ENCODE measurements at regions not wholly inside any gene's neighbourhood (a gene's known extent, or its start where the extent isn't known, plus 50 kb on each side); places are given as distances from the start of the nearest gene placed in this dataset.

- no peak for TF ChIP-seq BACH1 (tag; IDR thresholded peaks at IDR 0.05)
These were observed 1450.1 kb downstream of the KCNT2 start (continued) for GRCh38 chr1:195158091-195158490.

DNA sequence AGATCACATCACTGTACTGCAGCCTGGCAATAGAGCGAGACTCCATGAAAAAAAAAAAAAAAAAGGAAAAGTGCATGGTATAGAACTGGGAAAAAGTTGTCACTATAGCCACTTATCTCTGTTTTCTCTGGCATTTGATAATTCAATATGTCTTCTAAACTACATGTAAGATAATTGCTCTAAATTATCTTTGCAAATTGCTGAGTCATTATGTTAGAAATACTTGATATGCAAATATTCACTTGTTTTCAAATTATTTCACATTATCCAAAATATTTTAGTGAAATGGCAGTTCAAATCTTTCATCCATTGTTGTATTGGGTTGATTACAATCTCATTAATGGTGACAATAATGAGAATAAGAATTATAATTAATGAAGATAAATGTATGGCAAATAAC is 1455.1 kb downstream of the KCNT2 start:
- no peak overlapping the region for H3K4me3 ChIP-seq
- FAIRE-seq: no peak
- in situ Hi-C loops (cut with MboI) (no loop called here), intact Hi-C loops (cut with micrococcal nuclease) (no loop called here)
- H3K36me3 ChIP-seq (ENCODE audit: control insufficient read depth, insufficient read depth, low read length): no peaks in the 10 kb centered on the region
- CTCF ChIA-PET (ENCODE audit: low intra/inter-chr PET ratio): no interaction called here
- H3K9me1 ChIP-seq (ENCODE audit: control insufficient read depth, insufficient read depth, low read length): no peaks in the 10 kb centered on the region
- no peak for DNase-seq (ENCODE audit: extremely low read depth in 1 of 4, low spot score in 3 of 4)
- ATAC-seq: no peak
- H2AFZ ChIP-seq (ENCODE audit: low read depth, low read length): no peak overlapping the region
- H3K4me1 ChIP-seq (replicated peaks in 1 of 2; ENCODE audit: control insufficient read depth in 2 of 2, insufficient read depth in 2 of 2, low read length in 2 of 2): no peaks in the 10 kb centered on the region
- H3K27me3 ChIP-seq (ENCODE audit: control insufficient read depth in 2 of 2, insufficient read depth in 2 of 2, low read length in 2 of 2): no peaks in the 10 kb centered on the region
- WGBS (ENCODE audit: insufficient coverage, low coverage, missing lambda C conversion rate): 0% methylated on average over 1 of the region's 1 CpG
- no peak overlapping the region for H3K9ac ChIP-seq (ENCODE audit: insufficient read depth in 1 of 2, low read depth in 2 of 2, low read length in 2 of 2)
- no peaks in the 10 kb centered on the region for H3K79me2 ChIP-seq (ENCODE audit: control insufficient read depth, insufficient read depth, low read length)
- H3K4me2 ChIP-seq (ENCODE audit: insufficient read depth, low read length): no peak overlapping the region
- no peak overlapping the region for H3K27ac ChIP-seq (ENCODE audit: extremely low read depth, low read depth, low read length)
- BruUV-seq (replicated peaks): no TSS peak
- H3K9me3 ChIP-seq (replicated peaks; ENCODE audit: control insufficient read depth, insufficient read depth, low read depth, low read length): no peaks in the 10 kb centered on the region; the same call in 1 of the 2 replicates
- H4K20me1 ChIP-seq (replicated peaks; ENCODE audit: control insufficient read depth, insufficient read depth, low read length): no peaks in the 10 kb centered on the region
- POLR2A ChIA-PET: no interaction called here
- no peak for TF ChIP-seq PHF20 (IDR thresholded peaks at IDR 0.05; ENCODE audit: partially characterized antibody)
- no peak for TF ChIP-seq ZNF41 (CRISPR knock-in tag; conservative IDR thresholded peaks at IDR 0.05)
- TF ChIP-seq, protein P1, sequence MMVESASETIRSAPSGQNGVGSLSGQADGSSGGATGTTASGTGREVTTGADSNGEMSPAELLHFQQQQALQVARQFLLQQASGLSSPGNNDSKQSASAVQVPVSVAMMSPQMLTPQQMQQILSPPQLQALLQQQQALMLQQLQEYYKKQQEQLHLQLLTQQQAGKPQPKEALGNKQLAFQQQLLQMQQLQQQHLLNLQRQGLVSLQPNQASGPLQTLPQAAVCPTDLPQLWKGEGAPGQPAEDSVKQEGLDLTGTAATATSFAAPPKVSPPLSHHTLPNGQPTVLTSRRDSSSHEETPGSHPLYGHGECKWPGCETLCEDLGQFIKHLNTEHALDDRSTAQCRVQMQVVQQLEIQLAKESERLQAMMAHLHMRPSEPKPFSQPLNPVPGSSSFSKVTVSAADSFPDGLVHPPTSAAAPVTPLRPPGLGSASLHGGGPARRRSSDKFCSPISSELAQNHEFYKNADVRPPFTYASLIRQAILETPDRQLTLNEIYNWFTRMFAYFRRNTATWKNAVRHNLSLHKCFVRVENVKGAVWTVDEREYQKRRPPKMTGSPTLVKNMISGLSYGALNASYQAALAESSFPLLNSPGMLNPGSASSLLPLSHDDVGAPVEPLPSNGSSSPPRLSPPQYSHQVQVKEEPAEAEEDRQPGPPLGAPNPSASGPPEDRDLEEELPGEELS (CRISPR knock-in tag; IDR thresholded peaks at IDR 0.05; ENCODE audit: borderline replicate concordance): no peak
- TF ChIP-seq, protein P2, sequence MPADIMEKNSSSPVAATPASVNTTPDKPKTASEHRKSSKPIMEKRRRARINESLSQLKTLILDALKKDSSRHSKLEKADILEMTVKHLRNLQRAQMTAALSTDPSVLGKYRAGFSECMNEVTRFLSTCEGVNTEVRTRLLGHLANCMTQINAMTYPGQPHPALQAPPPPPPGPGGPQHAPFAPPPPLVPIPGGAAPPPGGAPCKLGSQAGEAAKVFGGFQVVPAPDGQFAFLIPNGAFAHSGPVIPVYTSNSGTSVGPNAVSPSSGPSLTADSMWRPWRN (IDR thresholded peaks at IDR 0.05; ENCODE audit: low read depth): no peak
- no peak for TF ChIP-seq ZNF318 (IDR thresholded peaks at IDR 0.05; ENCODE audit: borderline replicate concordance in 1 of 2, low read depth in 1 of 2)
- no peak for TF ChIP-seq CREB5 (CRISPR knock-in tag; IDR thresholded peaks at IDR 0.05)
- no peak for TF ChIP-seq ZNF586 (CRISPR knock-in tag; conservative IDR thresholded peaks at IDR 0.05)
- TF ChIP-seq BMI1 (IDR thresholded peaks at IDR 0.05; ENCODE audit: low read length): no peak

All from K562 (cell line).